AG04449 (cell line): ENCODE measurements at regions not wholly inside any gene's neighbourhood (a gene's known extent, or its start where the extent isn't known, plus 50 kb on each side); places are given as distances from the start of the nearest gene placed in this dataset.
"Not testable (repeated sequence)": the region's sequence is repeated elsewhere in the genome, so short reads cannot be mapped to it uniquely, and the experiment has no call there.

Source experiments
- CTCF ChIA-PET: fragments of 350-600 bp; formaldehyde crosslinking; extraction: SDS; loops from one replicate; lab custom pipeline; 2021; ENCODE audit warnings: antibody characterized with exemption; lab: Yijun Ruan, JAX
- POLR2A ChIA-PET: fragments of 400-600, 350-600 bp; formaldehyde crosslinking; extraction: SDS; loops from one replicate; lab custom pipeline; 2020; ENCODE audit warnings: antibody characterized with exemption, inconsistent platforms; lab: Yijun Ruan, JAX
- DNase-seq: peaks from one replicate; pipeline ENCODE4 v3.0.0-alpha.2; 2010; ENCODE audit warnings: low read depth, low spot score
- H3K4me3 ChIP-seq: 2 replicates; pipeline ENCODE4 v1.5.1; 2011; ENCODE audit warnings: low read depth, mild to moderate bottlenecking, control low read depth, low read length
- TF ChIP-seq, protein P1 (sequence below): IDR thresholded peaks from one replicate; pipeline ENCODE4 v1.5.1; 2011; ENCODE audit warnings: mild to moderate bottlenecking, moderate library complexity, low read length, control low read depth, inconsistent platforms; ENCODE audit not compliant: insufficient read depth; ENCODE audit errors: missing control alignments

- CTCF ChIA-PET, result no interaction called here
- H3K4me3 ChIP-seq, result no peak overlapping the region
- POLR2A ChIA-PET, result no interaction called here
- DNase-seq, result no peak
- TF ChIP-seq, protein P1, sequence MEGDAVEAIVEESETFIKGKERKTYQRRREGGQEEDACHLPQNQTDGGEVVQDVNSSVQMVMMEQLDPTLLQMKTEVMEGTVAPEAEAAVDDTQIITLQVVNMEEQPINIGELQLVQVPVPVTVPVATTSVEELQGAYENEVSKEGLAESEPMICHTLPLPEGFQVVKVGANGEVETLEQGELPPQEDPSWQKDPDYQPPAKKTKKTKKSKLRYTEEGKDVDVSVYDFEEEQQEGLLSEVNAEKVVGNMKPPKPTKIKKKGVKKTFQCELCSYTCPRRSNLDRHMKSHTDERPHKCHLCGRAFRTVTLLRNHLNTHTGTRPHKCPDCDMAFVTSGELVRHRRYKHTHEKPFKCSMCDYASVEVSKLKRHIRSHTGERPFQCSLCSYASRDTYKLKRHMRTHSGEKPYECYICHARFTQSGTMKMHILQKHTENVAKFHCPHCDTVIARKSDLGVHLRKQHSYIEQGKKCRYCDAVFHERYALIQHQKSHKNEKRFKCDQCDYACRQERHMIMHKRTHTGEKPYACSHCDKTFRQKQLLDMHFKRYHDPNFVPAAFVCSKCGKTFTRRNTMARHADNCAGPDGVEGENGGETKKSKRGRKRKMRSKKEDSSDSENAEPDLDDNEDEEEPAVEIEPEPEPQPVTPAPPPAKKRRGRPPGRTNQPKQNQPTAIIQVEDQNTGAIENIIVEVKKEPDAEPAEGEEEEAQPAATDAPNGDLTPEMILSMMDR, result no peak
Observed at GRCh38 chr17:71593078-71593477, 527.7 kb upstream of the SOX9 start.

DNA sequence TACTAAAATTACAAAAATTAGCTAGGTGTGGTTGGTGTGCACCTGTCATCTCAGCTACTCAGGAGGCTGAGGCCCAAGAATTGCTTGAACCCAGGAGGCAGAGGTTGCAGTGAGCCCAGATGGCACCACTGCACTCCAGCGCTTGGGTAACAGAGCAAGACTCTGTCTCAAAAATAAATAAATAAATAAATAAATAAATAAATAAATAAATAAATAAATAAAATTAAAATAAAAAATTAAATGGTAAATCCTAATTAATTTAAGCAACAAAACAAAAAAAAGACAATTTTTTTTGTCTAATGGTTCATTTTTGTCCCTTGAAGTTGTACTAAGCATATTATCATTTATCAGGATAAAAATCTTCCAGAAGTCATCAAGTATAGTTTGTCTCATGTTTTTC is 521.2 kb upstream of the SOX9 start:
- CTCF ChIA-PET, POLR2A ChIA-PET: not testable (repeated sequence)

GRCh38 chr17:71600137-71600789 is 520.6 kb upstream of the SOX9 start:
- CTCF ChIA-PET, result no interaction called here
- POLR2A ChIA-PET, result no interaction called here

More for the DNA sequence above, 521.2 kb upstream of the SOX9 start:
- DNase-seq, H3K4me3 ChIP-seq: not testable (repeated sequence)

DNA sequence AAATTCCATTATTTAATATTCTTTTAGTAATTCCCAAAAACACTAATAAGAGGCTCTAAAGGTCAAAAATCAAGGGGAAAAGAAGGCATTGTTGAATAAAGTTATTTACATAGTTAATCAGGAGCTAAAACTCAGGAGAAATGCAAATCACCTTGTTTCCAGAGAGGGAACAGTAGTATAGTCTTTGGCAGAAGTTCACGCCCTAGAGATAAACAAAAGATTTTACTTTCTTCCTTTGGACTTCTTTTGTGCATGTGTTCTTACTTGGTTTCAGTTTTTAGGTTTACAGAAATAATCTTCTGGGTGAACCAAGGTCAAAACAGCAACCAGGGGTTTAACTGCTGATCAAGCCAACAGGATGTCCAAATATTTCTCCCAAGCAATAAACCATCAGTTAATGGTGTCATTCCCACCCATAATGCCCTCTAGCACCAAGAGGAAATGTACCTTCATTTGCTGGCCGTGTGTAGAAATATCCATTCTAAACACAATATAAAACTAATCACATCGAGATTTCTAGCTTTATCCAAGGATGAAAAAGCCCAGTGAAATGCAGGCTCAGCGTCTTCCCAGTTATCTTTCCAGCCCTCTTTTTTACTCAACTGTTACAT is 518.8 kb upstream of the SOX9 start:
- ChIA-PET CTCF (no interaction called here), POLR2A (no interaction called here)
- TF ChIP-seq, protein P1, result no peak
- H3K4me3 ChIP-seq, result no peak overlapping the region
- DNase-seq, result no peak

More at GRCh38 chr17:71600137-71600789, 520.6 kb upstream of the SOX9 start:
- TF ChIP-seq, protein P1, result no peak
- H3K4me3 ChIP-seq, result no peak overlapping the region
- DNase-seq, result no peak

GRCh38 chr17:71613996-71614395 is 506.8 kb upstream of the SOX9 start:
- no peak overlapping the region for H3K4me3 ChIP-seq
- POLR2A ChIA-PET, result no interaction called here
- no peak for DNase-seq
- CTCF ChIA-PET, result no interaction called here
- TF ChIP-seq, protein P1, result no peak

GRCh38 chr17:71615820-71616219 is 505.0 kb upstream of the SOX9 start:
- DNase-seq, result no peak
- POLR2A ChIA-PET, result no interaction called here
- TF ChIP-seq, protein P1, result no peak
- no peak overlapping the region for H3K4me3 ChIP-seq
- CTCF ChIA-PET, result no interaction called here

DNA sequence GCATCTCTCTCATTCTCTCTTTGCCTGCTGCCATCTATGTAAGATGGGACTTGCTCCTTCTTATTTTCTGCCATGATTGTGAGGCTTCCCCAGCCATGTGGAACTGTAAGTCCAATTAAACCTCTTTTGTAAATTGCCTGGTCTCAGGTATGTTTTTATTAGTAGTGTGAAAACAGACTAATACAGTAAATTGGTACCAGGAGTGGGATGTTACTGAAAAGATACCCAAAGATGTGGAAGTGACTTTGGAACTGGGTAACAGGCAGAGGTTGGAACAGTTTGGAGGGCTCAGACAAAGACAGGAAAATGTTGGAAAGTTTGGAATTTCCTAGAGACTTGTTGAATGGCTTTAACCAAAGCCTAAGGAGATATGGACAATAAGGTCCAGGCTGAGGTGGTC is 503.1 kb upstream of the SOX9 start:
- DNase-seq, CTCF ChIA-PET, POLR2A ChIA-PET, H3K4me3 ChIP-seq: not testable (repeated sequence)
